GM19467 (cell line): ENCODE measurements at regions not wholly inside any gene's neighbourhood (a gene's known extent, or its start where the extent isn't known, plus 50 kb on each side); places are given as distances from the start of the nearest gene placed in this dataset.
"Not testable (repeated sequence)": the region's sequence is repeated elsewhere in the genome, so short reads cannot be mapped to it uniquely, and the experiment has no call there.

Experiments used
- ATAC-seq: cut with Tn5 transposase; IDR thresholded peaks from one replicate; pipeline ENCODE4 v1.9.1; 2021; ENCODE audit warnings: mild to moderate bottlenecking, moderate library complexity; ENCODE audit not compliant: unreplicated experiment

- no peak for ATAC-seq
Observed at GRCh38 chr2:35199298-35199697, 1156.3 kb upstream of the CRIM1 start.

- ATAC-seq = no peak
Observed at GRCh38 chr2:35185861-35186412, 1169.6 kb upstream of the CRIM1 start.

GRCh38 chr2:35184471-35184870 lies 1171.1 kb upstream of the CRIM1 start:
- no peak for ATAC-seq

- not testable (repeated sequence) for ATAC-seq
Observed at GRCh38 chr2:35176726-35177125, 1178.9 kb upstream of the CRIM1 start.

GRCh38 chr2:35174845-35175244 lies 1180.7 kb upstream of the CRIM1 start:
- ATAC-seq = no peak

GRCh38 chr2:35172687-35173086 lies 1182.9 kb upstream of the CRIM1 start:
- no peak for ATAC-seq

- ATAC-seq = no peak
Observed at GRCh38 chr2:35168351-35168750, 1187.2 kb upstream of the CRIM1 start.

- no peak for ATAC-seq
Observed at GRCh38 chr2:35163948-35164347, 1191.6 kb upstream of the CRIM1 start.

GRCh38 chr2:35160871-35161270 lies 1194.7 kb upstream of the CRIM1 start:
- ATAC-seq = no peak

GRCh38 chr2:35125871-35126270 lies 1229.7 kb upstream of the CRIM1 start:
- ATAC-seq = no peak

GRCh38 chr2:35125278-35125677 lies 1230.3 kb upstream of the CRIM1 start:
- no peak for ATAC-seq

GRCh38 chr2:35116151-35116550 lies 1239.4 kb upstream of the CRIM1 start:
- no peak for ATAC-seq

- no peak for ATAC-seq
Observed at GRCh38 chr2:35114765-35115164, 1240.8 kb upstream of the CRIM1 start.

GRCh38 chr2:35112367-35112766 lies 1243.2 kb upstream of the CRIM1 start:
- not testable (repeated sequence) for ATAC-seq

- no peak for ATAC-seq
Observed at GRCh38 chr2:35104309-35104708, 1251.3 kb upstream of the CRIM1 start.

- no peak for ATAC-seq
Observed at GRCh38 chr2:35099342-35099741, 1256.2 kb upstream of the CRIM1 start.

- no peak for ATAC-seq
Observed at GRCh38 chr2:35082072-35082471, 1273.5 kb upstream of the CRIM1 start.

GRCh38 chr2:35081622-35082015 lies 1274.0 kb upstream of the CRIM1 start:
- no peak for ATAC-seq

- no peak for ATAC-seq
Observed at GRCh38 chr2:35081001-35081621, 1274.5 kb upstream of the CRIM1 start.

- no peak for ATAC-seq
Observed at GRCh38 chr2:35080231-35080910, 1275.2 kb upstream of the CRIM1 start.

- ATAC-seq = no peak
Observed at GRCh38 chr2:35067420-35067819, 1288.2 kb upstream of the CRIM1 start.

GRCh38 chr2:35063836-35064235 lies 1291.7 kb upstream of the CRIM1 start:
- ATAC-seq = no peak
